ENCODE measurements at regions not wholly inside any gene's neighbourhood (a gene's known extent, or its start where the extent isn't known, plus 50 kb on each side); places are given as distances from the start of the nearest gene placed in this dataset.

GRCh38 chr4:123257591-123257990 is 139.0 kb upstream of the SPRY1 start:
- TF ChIP-seq EZH2 (IDR thresholded peaks at IDR 0.05; ENCODE audit: borderline replicate concordance, low read depth, low read length, severe bottlenecking) (no peak), CTCF (IDR thresholded peaks at IDR 0.05; ENCODE audit: borderline replicate concordance, extremely low read depth, low read length, poor library complexity, severe bottlenecking) (no peak)
